ENCODE measurements at regions not wholly inside any gene's neighbourhood (a gene's known extent, or its start where the extent isn't known, plus 50 kb on each side); places are given as distances from the start of the nearest gene placed in this dataset.

GRCh38 chr4:34221986-34222385 lies 2022.3 kb downstream of the ARAP2 start:
- no peak for TF ChIP-seq ZNF565 (CRISPR knock-in tag; conservative IDR thresholded peaks at IDR 0.05; ENCODE audit: low read depth)
- no peak for TF ChIP-seq ZFP3 (CRISPR knock-in tag; IDR thresholded peaks at IDR 0.05)
- TF ChIP-seq CSDC2 (CRISPR knock-in tag; IDR thresholded peaks at IDR 0.05) = no peak
- no peak for TF ChIP-seq ZNF8 (CRISPR knock-in tag; IDR thresholded peaks at IDR 0.05)
- TF ChIP-seq ESRRG (CRISPR knock-in tag; IDR thresholded peaks at IDR 0.05) = no peak
- no peak for TF ChIP-seq SNAI2 (CRISPR knock-in tag; IDR thresholded peaks at IDR 0.05)
- no peak for TF ChIP-seq TCF4 (CRISPR knock-in tag; IDR thresholded peaks at IDR 0.05; ENCODE audit: borderline replicate concordance)
- no peak for ATAC-seq

GRCh38 chr4:34236118-34236517 lies 2008.2 kb downstream of the ARAP2 start:
- TF ChIP-seq CSDC2 (CRISPR knock-in tag; IDR thresholded peaks at IDR 0.05) (no peak), TCF4 (CRISPR knock-in tag; IDR thresholded peaks at IDR 0.05; ENCODE audit: borderline replicate concordance) (no peak), ESRRG (CRISPR knock-in tag; IDR thresholded peaks at IDR 0.05) (no peak), ISL1 (CRISPR knock-in tag; IDR thresholded peaks at IDR 0.05) (no peak), BACH2 (CRISPR knock-in tag; IDR thresholded peaks at IDR 0.05; ENCODE audit: borderline replicate concordance) (no peak), TOX (CRISPR knock-in tag; IDR thresholded peaks at IDR 0.05; ENCODE audit: borderline replicate concordance) (no peak), ZNF565 (CRISPR knock-in tag; conservative IDR thresholded peaks at IDR 0.05; ENCODE audit: low read depth) (no peak), ZFP30 (CRISPR knock-in tag; IDR thresholded peaks at IDR 0.05) (no peak), CREB5 (CRISPR knock-in tag; IDR thresholded peaks at IDR 0.05; ENCODE audit: low read depth) (no peak), CSRNP3 (CRISPR knock-in tag; IDR thresholded peaks at IDR 0.05) (no peak), SNAI2 (CRISPR knock-in tag; IDR thresholded peaks at IDR 0.05) (no peak), TSHZ2 (CRISPR knock-in tag; IDR thresholded peaks at IDR 0.05) (no peak), ARNTL (CRISPR knock-in tag; IDR thresholded peaks at IDR 0.05; ENCODE audit: borderline replicate concordance, low read depth) (no peak)
- ATAC-seq = no peak

- ATAC-seq = no peak
- no peak for TF ChIP-seq TSHZ2 (CRISPR knock-in tag; IDR thresholded peaks at IDR 0.05)
- TF ChIP-seq CSRNP3 (CRISPR knock-in tag; IDR thresholded peaks at IDR 0.05) = no peak
- TF ChIP-seq ZFP30 (CRISPR knock-in tag; IDR thresholded peaks at IDR 0.05) = no peak
- TF ChIP-seq ISL1 (CRISPR knock-in tag; IDR thresholded peaks at IDR 0.05) = no peak
- TF ChIP-seq ZNF8 (CRISPR knock-in tag; IDR thresholded peaks at IDR 0.05) = no peak
- no peak for TF ChIP-seq ZNF70 (CRISPR knock-in tag; IDR thresholded peaks at IDR 0.05)
- no peak for TF ChIP-seq ZC3H10 (CRISPR knock-in tag; IDR thresholded peaks at IDR 0.05)
- TF ChIP-seq CREB5 (CRISPR knock-in tag; IDR thresholded peaks at IDR 0.05; ENCODE audit: low read depth) = no peak
- no peak for TF ChIP-seq GLIS3 (CRISPR knock-in tag; IDR thresholded peaks at IDR 0.05)
- no peak for TF ChIP-seq POU6F1 (CRISPR knock-in tag; IDR thresholded peaks at IDR 0.05; ENCODE audit: borderline replicate concordance, low read depth)
- TF ChIP-seq ZFP3 (CRISPR knock-in tag; IDR thresholded peaks at IDR 0.05) = no peak
- TF ChIP-seq PATZ1 (CRISPR knock-in tag; IDR thresholded peaks at IDR 0.05; ENCODE audit: borderline replicate concordance) = no peak
- no peak for TF ChIP-seq TOX (CRISPR knock-in tag; IDR thresholded peaks at IDR 0.05; ENCODE audit: borderline replicate concordance)
- TF ChIP-seq OSR1 (CRISPR knock-in tag; IDR thresholded peaks at IDR 0.05) = no peak
- no peak for TF ChIP-seq PPARA (CRISPR knock-in tag; IDR thresholded peaks at IDR 0.05; ENCODE audit: borderline replicate concordance)
- no peak for TF ChIP-seq TCF4 (CRISPR knock-in tag; IDR thresholded peaks at IDR 0.05; ENCODE audit: borderline replicate concordance)
- TF ChIP-seq CSDC2 (CRISPR knock-in tag; IDR thresholded peaks at IDR 0.05) = no peak
These were observed 1999.0 kb downstream of the ARAP2 start for GRCh38 chr4:34245276-34245675.

All from SK-N-SH treated with all-trans-retinoic acid at 6 μM for 48 hours (cell line).